Hypothalamus (tissue), 51 donors: ENCODE measurements at regions not wholly inside any gene's neighbourhood (a gene's known extent, or its start where the extent isn't known, plus 50 kb on each side); places are given as distances from the start of the nearest gene placed in this dataset.
"Not testable (repeated sequence)": the region's sequence is repeated elsewhere in the genome, so short reads cannot be mapped to it uniquely, and the experiment has no call there.

Experiments
- DNase-seq, 51 donors: peaks; one replicate each; lab custom pipeline; 2025; lab: John Stamatoyannopoulos, UW

- no peak for DNase-seq
Measured at GRCh38 chr22:22714600-22715335, 70.4 kb downstream of the GGTLC2 start.

- no peak for DNase-seq
Measured at GRCh38 chr22:22716136-22716665, 71.8 kb downstream of the GGTLC2 start.

- DNase-seq, result no peak
Measured at GRCh38 chr22:22717664-22718063, 73.2 kb downstream of the GGTLC2 start.

- DNase-seq, result peak in 3 of 51 donors; percentile 8 to 20 (median 9)
Measured at GRCh38 chr22:22720201-22720723, 75.8 kb downstream of the GGTLC2 start.

GRCh38 chr22:22720724-22721261 lies 76.4 kb downstream of the GGTLC2 start:
- peak in 6 of 51 donors; percentile 3 to 29 (median 16) for DNase-seq

- DNase-seq, result peak in 4 of 51 donors; percentile 9 to 33 (median 14)
Measured at GRCh38 chr22:22721681-22722354, 77.4 kb downstream of the GGTLC2 start.

- DNase-seq, result no peak
Measured at GRCh38 chr22:22728382-22728781, 84.0 kb downstream of the GGTLC2 start.

GRCh38 chr22:22730655-22731373 lies 86.4 kb downstream of the GGTLC2 start:
- DNase-seq, result no peak

- DNase-seq, result no peak
Measured at GRCh38 chr22:22731374-22731676, 86.9 kb downstream of the GGTLC2 start.

- DNase-seq, result not testable (repeated sequence)
Measured at GRCh38 chr22:22733006-22733405, 88.6 kb downstream of the GGTLC2 start.

GRCh38 chr22:22733881-22734373 lies 89.5 kb downstream of the GGTLC2 start:
- DNase-seq, result no peak

GRCh38 chr22:22734395-22735272 lies 90.2 kb downstream of the GGTLC2 start:
- not testable (repeated sequence) for DNase-seq

- not testable (repeated sequence) for DNase-seq
Measured at GRCh38 chr22:22735276-22735675, 90.9 kb downstream of the GGTLC2 start.

GRCh38 chr22:22735695-22736611 lies 91.5 kb downstream of the GGTLC2 start:
- DNase-seq, result no peak

GRCh38 chr22:22737590-22737989 lies 93.2 kb downstream of the GGTLC2 start:
- DNase-seq, result no peak

GRCh38 chr22:22738959-22739585 lies 94.7 kb downstream of the GGTLC2 start:
- no peak for DNase-seq

- DNase-seq, result no peak
Measured at GRCh38 chr22:22740560-22741276, 96.3 kb downstream of the GGTLC2 start.
